ENCODE measurements at regions not wholly inside any gene's neighbourhood (a gene's known extent, or its start where the extent isn't known, plus 50 kb on each side); places are given as distances from the start of the nearest gene placed in this dataset.

- no peaks in the 10 kb centered on the region for H3K4me1 Mint-ChIP-seq (ENCODE audit: low read depth)
- TF ChIP-seq, protein P1, sequence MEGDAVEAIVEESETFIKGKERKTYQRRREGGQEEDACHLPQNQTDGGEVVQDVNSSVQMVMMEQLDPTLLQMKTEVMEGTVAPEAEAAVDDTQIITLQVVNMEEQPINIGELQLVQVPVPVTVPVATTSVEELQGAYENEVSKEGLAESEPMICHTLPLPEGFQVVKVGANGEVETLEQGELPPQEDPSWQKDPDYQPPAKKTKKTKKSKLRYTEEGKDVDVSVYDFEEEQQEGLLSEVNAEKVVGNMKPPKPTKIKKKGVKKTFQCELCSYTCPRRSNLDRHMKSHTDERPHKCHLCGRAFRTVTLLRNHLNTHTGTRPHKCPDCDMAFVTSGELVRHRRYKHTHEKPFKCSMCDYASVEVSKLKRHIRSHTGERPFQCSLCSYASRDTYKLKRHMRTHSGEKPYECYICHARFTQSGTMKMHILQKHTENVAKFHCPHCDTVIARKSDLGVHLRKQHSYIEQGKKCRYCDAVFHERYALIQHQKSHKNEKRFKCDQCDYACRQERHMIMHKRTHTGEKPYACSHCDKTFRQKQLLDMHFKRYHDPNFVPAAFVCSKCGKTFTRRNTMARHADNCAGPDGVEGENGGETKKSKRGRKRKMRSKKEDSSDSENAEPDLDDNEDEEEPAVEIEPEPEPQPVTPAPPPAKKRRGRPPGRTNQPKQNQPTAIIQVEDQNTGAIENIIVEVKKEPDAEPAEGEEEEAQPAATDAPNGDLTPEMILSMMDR (IDR thresholded peaks at IDR 0.05) = no peak
- peaks cover 16% of the 10 kb centered on the region for H3K9me3 Mint-ChIP-seq
- no peak overlapping the region for H3K4me3 Mint-ChIP-seq
- peaks cover 11% of the 10 kb centered on the region; the same call in 1 of the 2 replicates for H3K36me3 Mint-ChIP-seq (ENCODE audit: low read depth)
- no peak overlapping the region for H3K27ac Mint-ChIP-seq
- no peaks in the 10 kb centered on the region for H3K27me3 Mint-ChIP-seq (ENCODE audit: insufficient read depth)
- DNase-seq = no peak
Observed at GRCh38 chr1:79920960-79921669, 914.6 kb upstream of the ADGRL4 start.

DNA sequence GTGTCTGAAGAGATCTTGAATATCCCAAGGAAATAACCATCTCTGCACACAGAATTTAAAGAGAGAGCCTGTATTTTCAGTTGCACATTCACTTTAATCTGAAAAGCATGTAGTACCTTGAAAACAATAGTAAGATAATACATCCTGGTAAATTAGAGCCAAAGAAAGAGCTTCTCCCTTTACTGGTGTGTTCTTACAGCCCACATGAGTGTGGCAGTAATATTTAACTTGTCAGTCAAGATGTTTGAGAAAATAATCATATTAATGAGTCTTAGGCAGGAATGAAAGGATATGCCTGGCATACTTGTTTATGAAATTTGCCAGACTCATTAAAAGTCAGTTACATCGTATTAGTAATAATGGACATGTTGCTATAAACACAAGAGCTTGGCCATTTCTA is 908.4 kb upstream of the ADGRL4 start:
- no peak for DNase-seq
- no peak overlapping the region for H3K4me3 Mint-ChIP-seq
- peaks cover 9% of the 10 kb centered on the region; the same call in 1 of the 2 replicates for H3K4me1 Mint-ChIP-seq (ENCODE audit: low read depth)
- H3K36me3 Mint-ChIP-seq (ENCODE audit: low read depth) = no peaks in the 10 kb centered on the region; the same call in 1 of the 2 replicates
- no peaks in the 10 kb centered on the region for H3K27me3 Mint-ChIP-seq (ENCODE audit: insufficient read depth)
- TF ChIP-seq, protein P1 (IDR thresholded peaks at IDR 0.05) = no peak
- H3K27ac Mint-ChIP-seq = no peak overlapping the region
- no peaks in the 10 kb centered on the region for H3K9me3 Mint-ChIP-seq

- Mint-ChIP-seq H3K4me3 (no peak overlapping the region), H3K27me3 (ENCODE audit: insufficient read depth) (no peaks in the 10 kb centered on the region), H3K36me3 (ENCODE audit: low read depth) (no peaks in the 10 kb centered on the region; the same call in 1 of the 2 replicates), H3K9me3 (no peaks in the 10 kb centered on the region), H3K27ac (no peak overlapping the region), H3K4me1 (ENCODE audit: low read depth) (peaks cover 9% of the 10 kb centered on the region; the same call in 1 of the 2 replicates)
- no peak for DNase-seq
- TF ChIP-seq, protein P1 (IDR thresholded peaks at IDR 0.05) = no peak
Observed at GRCh38 chr1:79912813-79913212, 906.3 kb upstream of the ADGRL4 start.

GRCh38 chr1:79903321-79903720 is 896.8 kb upstream of the ADGRL4 start:
- Mint-ChIP-seq H3K4me1 (ENCODE audit: low read depth) (peaks cover 39% of the 10 kb centered on the region), H3K36me3 (ENCODE audit: low read depth) (peaks cover 27% of the 10 kb centered on the region), H3K9me3 (peaks cover 12% of the 10 kb centered on the region), H3K4me3 (no peak overlapping the region), H3K27ac (no peak overlapping the region), H3K27me3 (ENCODE audit: insufficient read depth) (no peaks in the 10 kb centered on the region; the same call in 1 of the 2 replicates)
- no peak for DNase-seq
- TF ChIP-seq, protein P1 (IDR thresholded peaks at IDR 0.05) = no peak

DNA sequence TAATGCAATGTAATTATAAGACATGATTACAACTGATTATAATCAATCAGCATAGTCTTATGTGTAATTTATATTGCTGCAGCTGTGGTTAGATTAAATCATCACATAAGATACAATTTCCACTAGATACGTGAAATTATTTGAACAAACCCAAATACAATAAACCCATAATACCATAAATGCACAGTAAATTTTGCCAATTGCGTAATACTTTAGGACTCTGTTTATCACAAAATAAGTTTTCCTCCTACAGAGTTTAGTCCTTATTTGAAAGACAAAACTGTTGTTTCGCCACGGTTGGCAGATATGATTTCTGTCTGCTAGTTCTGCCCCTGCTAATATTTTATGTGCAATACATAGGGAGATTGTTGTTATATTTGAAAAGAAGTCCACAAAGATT is 895.9 kb upstream of the ADGRL4 start:
- TF ChIP-seq, protein P1 (IDR thresholded peaks at IDR 0.05) = no peak
- DNase-seq = no peak
- H3K27ac Mint-ChIP-seq = no peak overlapping the region
- H3K36me3 Mint-ChIP-seq (ENCODE audit: low read depth) = peaks cover 32% of the 10 kb centered on the region
- peaks cover 39% of the 10 kb centered on the region for H3K4me1 Mint-ChIP-seq (ENCODE audit: low read depth)
- H3K9me3 Mint-ChIP-seq = peaks cover 12% of the 10 kb centered on the region
- no peak overlapping the region for H3K4me3 Mint-ChIP-seq
- no peaks in the 10 kb centered on the region; the same call in 1 of the 2 replicates for H3K27me3 Mint-ChIP-seq (ENCODE audit: insufficient read depth)

Measured in HFFc6 (cell line).